GM23338 (cell line): ENCODE measurements at regions not wholly inside any gene's neighbourhood (a gene's known extent, or its start where the extent isn't known, plus 50 kb on each side); places are given as distances from the start of the nearest gene placed in this dataset.

Experiments
- ATAC-seq: fragments of 200-7000 bp; cut with Tn5 transposase; 3 replicates; pipeline ENCODE4 v1.9.1; 2020
- DNase-seq: peaks from one replicate; pipeline ENCODE4 v3.0.0-alpha.2; 2015; ENCODE audit warnings: low spot score
- H2AFZ ChIP-seq: fragments of 200-600 bp; sonication (generic); 2 replicates; pipeline ENCODE4 v1.8.0; 2016; ENCODE audit warnings: antibody characterized with exemption, mild to moderate bottlenecking, moderate library complexity
- H3F3A ChIP-seq: fragments of 200-600 bp; sonication (generic); replicated peaks from 2 replicates; pipeline ENCODE4 v1.8.0; 2017; ENCODE audit warnings: antibody characterized with exemption, mixed run types, low read depth
- H3K27ac ChIP-seq: fragments of 200-600 bp; sonication (generic); 2 replicates; pipeline ENCODE4 v1.6.1; 2016; ENCODE audit warnings: low read depth
- H3K27me3 ChIP-seq: fragments of 200-600 bp; sonication (generic); 2 replicates; pipeline ENCODE4 v1.8.0; 2016; ENCODE audit warnings: mild to moderate bottlenecking, mixed run types, moderate library complexity; ENCODE audit not compliant: insufficient read depth
- H3K36me3 ChIP-seq: fragments of 200-600 bp; sonication (generic); 2 replicates; pipeline ENCODE4 v1.8.0; 2016; ENCODE audit warnings: mild to moderate bottlenecking; ENCODE audit not compliant: insufficient read depth
- H3K4me1 ChIP-seq: fragments of 200-600 bp; sonication (generic); 2 replicates; pipeline ENCODE4 v1.8.0; 2016; ENCODE audit warnings: mild to moderate bottlenecking, moderate library complexity; ENCODE audit not compliant: insufficient read depth
- H3K4me2 ChIP-seq: fragments of 200-600 bp; sonication (generic); 2 replicates; pipeline ENCODE4 v1.7.1; 2017; ENCODE audit warnings: mixed run types
- H3K4me3 ChIP-seq: fragments of 200-600 bp; sonication (generic); 2 replicates; pipeline ENCODE4 v1.6.1; 2016; ENCODE audit warnings: mixed run types
- H3K79me2 ChIP-seq: fragments of 200-600 bp; sonication (generic); replicated peaks from 2 replicates; pipeline ENCODE4 v1.8.0; 2017; ENCODE audit warnings: mild to moderate bottlenecking; ENCODE audit not compliant: insufficient read depth
- H3K9me2 ChIP-seq: fragments of 200-600 bp; sonication (generic); 2 replicates; pipeline ENCODE4 v1.8.0; 2017; ENCODE audit not compliant: insufficient read depth
- H4K20me1 ChIP-seq: fragments of 200-600 bp; sonication (generic); replicated peaks from 2 replicates; pipeline ENCODE4 v1.8.0; 2017; ENCODE audit warnings: mild to moderate bottlenecking; ENCODE audit not compliant: insufficient read depth
- H3K27ac Mint-ChIP-seq: 2 replicates; pipeline ENCODE4 v1.8.0; 2020; ENCODE audit warnings: inconsistent platforms, mild to moderate bottlenecking, moderate library complexity, mixed read lengths
- H3K27me3 Mint-ChIP-seq: 3 replicates; pipeline ENCODE4 v1.8.0; 2022; ENCODE audit warnings: low read depth, mild to moderate bottlenecking, moderate library complexity, mixed read lengths, inconsistent platforms; ENCODE audit not compliant: insufficient read depth, poor library complexity
- H3K36me3 Mint-ChIP-seq: 3 replicates; pipeline ENCODE4 v1.8.0; 2021; ENCODE audit warnings: low read depth, mild to moderate bottlenecking, inconsistent platforms, moderate library complexity, mixed read lengths
- H3K4me1 Mint-ChIP-seq: 3 replicates; pipeline ENCODE4 v1.8.0; 2020; ENCODE audit warnings: mild to moderate bottlenecking, inconsistent platforms, mixed read lengths
- H3K4me3 Mint-ChIP-seq: 3 replicates; pipeline ENCODE4 v1.8.0; 2021; ENCODE audit warnings: moderate library complexity, mild to moderate bottlenecking, inconsistent platforms, mixed read lengths
- H3K9me3 Mint-ChIP-seq: 3 replicates; pipeline ENCODE4 v1.8.0; 2020; ENCODE audit warnings: moderate library complexity, mild to moderate bottlenecking, inconsistent platforms, mixed read lengths
- CREB1 ChIP-seq: fragments of 250-450 bp; sonication (Bioruptor Pico); IDR thresholded peaks from 2 replicates; pipeline ENCODE4 v1.5.0; 2020; ENCODE audit warnings: low read depth, mild to moderate bottlenecking, moderate library complexity
- CTCF ChIP-seq, 2 experiments: fragments of 200-600 bp in 1 of 2; sonication (generic) in 1 of 2; conservative IDR thresholded peaks; 2 replicates each; pipeline versions ENCODE4 v1.5.1 to v1.6.1; 2016 to 2017; ENCODE audit warnings: antibody characterized with exemption in 2 of 2, low read depth in 2 of 2, mild to moderate bottlenecking in 2 of 2, moderate library complexity in 1 of 2
- ETS1 ChIP-seq: IDR thresholded peaks from 2 replicates; pipeline ENCODE4 v1.6.1; 2016; ENCODE audit warnings: antibody characterized with exemption
- EZH2 ChIP-seq: fragments of 200-600 bp; sonication (generic); IDR thresholded peaks from one replicate; pipeline ENCODE4 v1.8.0; 2017; ENCODE audit warnings: antibody characterized with exemption, mild to moderate bottlenecking, low read depth; ENCODE audit not compliant: unreplicated experiment
- JUNB ChIP-seq: IDR thresholded peaks from one replicate; pipeline ENCODE4 v1.6.1; 2016; ENCODE audit warnings: antibody characterized with exemption; ENCODE audit not compliant: unreplicated experiment
- NANOG ChIP-seq: IDR thresholded peaks from 2 replicates; pipeline ENCODE4 v1.6.1; 2016; ENCODE audit warnings: antibody characterized with exemption, borderline replicate concordance
- POLR2AphosphoS5 ChIP-seq: IDR thresholded peaks from 2 replicates; pipeline ENCODE4 v1.6.1; 2016; ENCODE audit warnings: antibody characterized with exemption, low read depth
- REST ChIP-seq: IDR thresholded peaks from one replicate; pipeline ENCODE4 v1.6.1; 2018; ENCODE audit warnings: antibody characterized with exemption; ENCODE audit not compliant: unreplicated experiment
- ZNF114 ChIP-seq: fragments of 250-450 bp; sonication (Bioruptor Pico); IDR thresholded peaks from 2 replicates; pipeline ENCODE4 v1.5.0; 2020; ENCODE audit warnings: mild to moderate bottlenecking, moderate library complexity
- ZNF331 ChIP-seq: fragments of 250-450 bp; sonication (Bioruptor Pico); IDR thresholded peaks from 2 replicates; pipeline ENCODE4 v1.5.0; 2020; ENCODE audit warnings: low read depth, mild to moderate bottlenecking, moderate library complexity
- ZNF462 ChIP-seq: fragments of 250-450 bp; sonication (Bioruptor Pico); IDR thresholded peaks from 2 replicates; pipeline ENCODE4 v1.5.0; 2020; ENCODE audit warnings: mild to moderate bottlenecking, moderate library complexity

GRCh38 chrX:30967516-30967915, 78.5 kb upstream of the TAB3 start:
- Histone ChIP-seq H3K27me3 (0 out of 2 replicates have a peak, but pooled peaks cover 4% of the 10 kb centered on the region), H3K4me2 (no peak overlapping the region), H2AFZ (no peak overlapping the region), H3F3A (no peaks in the 10 kb centered on the region), H3K36me3 (no peaks in the 10 kb centered on the region), H3K27ac (no peak overlapping the region), H3K79me2 (no peaks in the 10 kb centered on the region), H3K9me2 (no peaks in the 10 kb centered on the region), H3K4me3 (no peak overlapping the region), H4K20me1 (no peaks in the 10 kb centered on the region), H3K4me1 (no peaks in the 10 kb centered on the region)
- no peak overlapping the region for H3K27ac Mint-ChIP-seq
- no peak for TF ChIP-seq ZNF462 (CRISPR knock-in tag)
- TF ChIP-seq POLR2AphosphoS5, result no peak
- TF ChIP-seq REST, result no peak
- no peak for TF ChIP-seq CTCF (conservative IDR thresholded peaks at IDR 0.05; ENCODE audit: low read depth in 2 of 2)
- TF ChIP-seq ZNF114 (CRISPR knock-in tag), result no peak
- TF ChIP-seq NANOG, result no peak
- no peak for TF ChIP-seq ZNF331
- no peak for TF ChIP-seq CREB1 (CRISPR knock-in tag)
- TF ChIP-seq ETS1, result no peak
- TF ChIP-seq EZH2, result no peak
- TF ChIP-seq JUNB, result no peak
- ATAC-seq, result no peak
- no peak overlapping the region for H3K4me3 Mint-ChIP-seq
- H3K36me3 Mint-ChIP-seq, result no peaks in the 10 kb centered on the region
- DNase-seq, result no peak
- H3K9me3 Mint-ChIP-seq, result no peaks in the 10 kb centered on the region
- H3K27me3 Mint-ChIP-seq, result peaks cover 3% of the 10 kb centered on the region
- peaks cover 4% of the 10 kb centered on the region; the same call in 1 of the 3 replicates for H3K4me1 Mint-ChIP-seq
